CD4-positive, alpha-beta T cell treated with Interleukin-10 for 1 hour (primary cell): ENCODE measurements at regions not wholly inside any gene's neighbourhood (a gene's known extent, or its start where the extent isn't known, plus 50 kb on each side); places are given as distances from the start of the nearest gene placed in this dataset.
A peak's percentile ranks its signal among the peaks of the same experiment; 100 is the strongest.

ENCODE experiments used
- DNase-seq: peaks from one replicate; pipeline ENCODE4 v3.0.0-alpha.2; 2020

- DNase-seq = no peak
Measured at GRCh38 chr9:96031916-96032534, 156.5 kb downstream of the ERCC6L2 start.

DNA sequence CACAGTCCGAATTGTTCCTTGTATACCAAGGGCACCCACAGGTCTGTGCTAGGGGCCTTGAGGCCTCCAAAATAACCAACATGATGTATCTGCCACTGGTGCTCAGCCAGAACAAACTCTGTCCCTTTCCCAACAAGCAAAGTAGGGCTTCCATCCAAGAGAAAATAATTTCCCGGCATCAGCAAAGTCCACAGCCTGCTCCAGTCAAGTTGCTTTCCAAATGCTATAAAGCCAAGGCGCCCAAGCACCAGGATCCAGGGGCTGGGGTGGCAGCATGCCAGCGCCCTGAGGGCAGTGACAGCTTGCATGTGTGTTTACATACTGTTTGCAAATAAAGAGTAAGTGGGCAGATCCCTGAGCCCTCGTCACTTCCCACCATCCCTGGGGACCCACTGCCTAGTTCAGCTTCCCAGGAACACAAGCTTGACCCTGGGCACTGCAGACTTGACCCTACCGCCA, 155.9 kb downstream of the ERCC6L2 start:
- no peak for DNase-seq

DNA sequence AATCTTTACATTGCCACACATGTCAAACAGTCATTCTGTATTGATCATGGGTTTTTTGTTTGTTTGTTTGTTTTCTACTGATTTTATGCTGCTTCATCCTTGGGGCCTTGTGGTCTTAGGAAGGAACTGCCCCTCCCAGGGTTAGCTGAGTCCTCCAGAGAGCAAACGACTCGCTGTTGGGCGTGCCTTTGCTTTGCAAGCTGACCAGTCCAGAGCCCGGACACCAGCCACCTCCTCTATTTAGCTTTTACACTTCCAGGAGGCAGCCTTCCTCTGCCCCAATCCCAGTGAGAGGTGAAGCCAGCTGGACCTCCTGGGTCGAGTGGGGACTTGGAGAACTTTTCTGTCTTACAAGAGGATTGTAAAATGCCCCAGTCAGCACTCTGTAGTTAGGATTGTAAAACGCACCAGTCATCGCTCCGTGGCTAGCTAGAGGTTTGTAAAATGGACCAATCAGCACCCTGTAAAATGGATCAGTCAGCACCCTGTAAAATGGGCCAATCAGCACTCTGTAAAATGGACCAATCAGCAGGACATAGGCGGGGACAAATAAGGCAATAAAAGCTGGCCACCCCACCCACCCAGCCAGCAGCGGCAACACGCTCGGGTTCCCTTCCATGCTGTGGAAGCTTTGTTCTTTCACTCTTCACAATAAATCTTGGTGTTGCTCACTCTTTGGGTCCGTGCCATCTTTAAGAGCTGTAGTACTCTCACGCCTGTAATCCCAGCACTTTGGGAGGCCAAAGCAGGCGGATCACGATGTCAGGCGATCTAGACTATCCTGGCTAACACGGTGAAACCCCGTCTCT, 154.4 kb downstream of the ERCC6L2 start:
- DNase-seq = no peak

DNA sequence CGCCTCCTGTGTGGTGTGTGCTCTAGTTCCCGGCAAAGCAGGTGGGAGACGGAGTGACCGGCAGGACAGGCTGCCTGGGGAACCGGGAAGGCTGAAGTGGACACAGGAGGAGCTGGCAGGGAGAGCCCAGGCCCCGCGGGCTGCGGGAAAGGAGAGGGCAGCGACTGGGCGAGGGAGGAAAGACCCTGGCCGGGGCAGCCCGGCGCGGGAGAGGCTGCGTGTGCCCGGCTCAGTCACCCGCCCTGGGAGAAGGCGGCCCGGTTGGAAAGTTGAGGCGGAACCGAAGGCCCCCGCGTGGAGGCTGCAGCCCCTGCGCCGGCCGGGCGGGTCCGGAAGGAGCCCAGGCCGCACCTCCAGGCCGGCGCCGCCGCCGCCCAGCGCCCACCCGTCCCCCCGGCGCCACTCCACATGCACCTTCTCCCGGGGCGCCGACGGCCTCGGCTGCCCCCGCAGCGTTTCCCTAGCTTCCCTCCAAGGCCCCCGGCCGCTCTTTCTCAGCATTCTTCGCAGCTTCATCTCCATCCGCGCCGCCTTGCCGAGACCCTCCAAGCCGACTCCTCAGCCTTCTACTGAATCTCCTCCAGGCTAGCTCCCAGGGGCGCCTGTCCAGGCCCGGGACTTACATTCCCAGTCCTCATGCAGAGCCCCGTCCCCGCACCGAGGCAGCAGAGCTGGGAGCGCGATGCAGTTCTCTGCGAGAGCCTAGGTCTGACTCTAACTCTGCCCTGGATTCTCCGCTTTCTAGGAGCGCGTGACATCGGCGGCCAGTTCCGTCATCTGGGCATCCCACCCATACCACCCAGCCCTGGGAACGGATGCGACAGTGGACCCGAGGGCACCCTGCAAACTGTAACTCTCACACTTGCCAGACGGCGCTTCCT, 152.0 kb downstream of the ERCC6L2 start:
- DNase-seq = no peak

DNA sequence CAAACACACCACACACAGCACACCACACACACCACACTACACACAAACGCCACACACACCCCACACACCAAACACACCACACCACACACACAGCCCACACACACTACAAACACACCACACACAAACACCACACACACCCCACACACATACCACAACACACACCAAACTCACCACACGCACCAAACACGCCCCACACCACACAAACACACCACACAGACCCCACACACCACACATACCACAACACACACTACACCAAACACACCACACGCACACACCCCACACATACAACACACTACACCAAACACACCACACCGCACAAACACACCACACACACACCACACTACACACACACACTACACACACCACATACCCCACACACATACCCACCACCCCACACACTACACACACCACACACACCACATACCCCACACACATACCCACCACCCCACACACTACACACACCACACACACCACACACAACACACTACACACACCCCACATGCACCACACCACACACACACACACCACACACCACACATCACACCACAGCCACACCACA, 151.2 kb downstream of the ERCC6L2 start:
- no peak for DNase-seq

DNA sequence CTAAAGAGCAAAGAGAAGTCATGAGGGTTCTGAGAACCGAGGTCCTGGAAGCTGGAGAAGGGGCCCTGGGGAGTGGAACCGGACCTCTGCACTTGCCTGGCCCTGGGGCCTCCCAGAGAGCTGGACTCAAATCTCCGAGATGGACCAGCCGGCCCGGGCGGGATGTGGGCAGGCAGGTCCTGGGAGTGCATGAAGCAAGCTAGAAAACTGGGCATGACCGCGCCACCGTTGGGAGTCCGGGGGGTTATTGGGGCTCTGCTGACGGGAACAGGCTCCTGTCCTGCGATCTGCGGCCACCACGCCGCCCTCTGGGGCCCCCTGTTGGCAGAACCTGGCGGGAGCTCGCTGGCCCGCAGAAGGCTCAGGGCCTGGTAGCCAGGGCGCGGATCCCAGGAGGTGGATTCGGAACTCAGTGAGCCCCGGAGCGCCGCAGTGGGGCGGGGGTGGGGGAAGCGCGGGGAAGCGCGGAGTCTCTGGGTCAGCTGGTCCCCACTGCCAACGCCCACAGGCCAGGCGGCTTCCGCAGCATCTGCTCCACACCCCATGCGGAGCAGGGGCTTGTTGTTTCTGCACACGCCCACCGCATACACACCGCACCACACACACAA, 150.6 kb downstream of the ERCC6L2 start:
- DNase-seq = no peak

- DNase-seq = no peak
Measured at GRCh38 chr9:96023486-96023885, 148.0 kb downstream of the ERCC6L2 start.

- DNase-seq = peak; percentile 49
Measured at GRCh38 chr9:96022445-96023051, 147.1 kb downstream of the ERCC6L2 start.

- no peak for DNase-seq
Measured at GRCh38 chr9:96021551-96022444, 146.3 kb downstream of the ERCC6L2 start.

DNA sequence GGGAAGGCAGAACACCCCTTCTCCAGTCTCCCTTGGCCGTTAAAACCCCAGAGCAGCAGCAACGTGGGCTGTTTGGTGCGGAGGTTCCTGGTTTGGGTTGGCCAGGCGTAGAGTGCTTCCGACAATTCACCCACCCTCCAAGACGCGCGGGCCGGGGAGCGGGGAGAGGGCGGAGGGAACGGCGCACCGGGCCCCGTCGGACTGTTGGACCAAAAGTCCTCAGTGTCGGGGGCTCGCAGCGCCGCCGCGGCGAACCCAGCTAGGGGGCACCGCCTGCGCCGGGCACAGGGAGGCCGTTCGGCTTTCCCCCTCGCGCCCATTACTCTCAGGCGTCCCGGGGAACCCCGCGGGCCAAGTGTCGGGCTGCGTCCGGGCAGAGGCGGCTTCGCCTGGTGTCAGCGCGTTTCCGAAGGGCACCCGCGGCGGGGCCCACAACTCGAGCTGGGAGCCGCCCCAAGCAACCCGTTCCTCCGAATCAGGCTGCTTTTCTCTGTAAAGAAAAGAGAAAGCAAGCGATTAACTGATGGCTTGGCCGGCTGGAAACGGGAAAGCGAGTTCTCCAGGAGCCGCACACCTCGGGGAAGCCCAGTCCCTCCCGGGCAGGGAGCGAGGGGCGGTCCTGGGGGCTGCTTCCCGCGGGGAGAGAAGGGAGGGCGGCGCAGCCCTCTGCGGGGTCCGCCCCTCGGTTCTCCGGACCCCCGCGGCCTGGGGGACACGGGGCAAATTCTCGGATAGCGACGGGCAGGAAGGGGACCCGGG, 145.5 kb downstream of the ERCC6L2 start:
- peak; percentile 68 for DNase-seq

- DNase-seq = no peak
Measured at GRCh38 chr9:96020300-96020791, 144.9 kb downstream of the ERCC6L2 start.
